ENCODE measurements at regions not wholly inside any gene's neighbourhood (a gene's known extent, or its start where the extent isn't known, plus 50 kb on each side); places are given as distances from the start of the nearest gene placed in this dataset.

- H3K4me1 ChIP-seq (ENCODE audit: control insufficient read depth, insufficient read depth, low read length): no peaks in the 10 kb centered on the region
- H3K27me3 Mint-ChIP-seq (ENCODE audit: insufficient read depth): no peaks in the 10 kb centered on the region
- no peaks in the 10 kb centered on the region for H3K9me3 ChIP-seq (ENCODE audit: control insufficient read depth, low read length)
- H3K4me3 ChIP-seq (ENCODE audit: low read length): no peak overlapping the region
- no peak overlapping the region for H3K9ac ChIP-seq (ENCODE audit: extremely low read depth, low read length, poor library complexity, severe bottlenecking)
- no peaks in the 10 kb centered on the region for H3K4me1 Mint-ChIP-seq
- peaks cover 13% of the 10 kb centered on the region for H3K9me3 Mint-ChIP-seq
- H3K27ac ChIP-seq (ENCODE audit: low read depth, low read length): no peak overlapping the region
- no peak for TF ChIP-seq CTCF (conservative IDR thresholded peaks at IDR 0.05)
- H3K36me3 Mint-ChIP-seq (ENCODE audit: low read depth): no peaks in the 10 kb centered on the region
- H3K27me3 ChIP-seq (ENCODE audit: control insufficient read depth, insufficient read depth, low read length, poor library complexity, severe bottlenecking): no peaks in the 10 kb centered on the region
- no peak for DNase-seq
- H3K27ac Mint-ChIP-seq: no peak overlapping the region
- no peak overlapping the region for H3K4me3 Mint-ChIP-seq
- 82% methylated on average over 3 of the region's 3 CpGs; no CpG with 5 or more reads in 1 of the 2 experiments for WGBS, 2 experiments (ENCODE audit: insufficient coverage in 1 of 2, insufficient read length in 1 of 2)
- no peaks in the 10 kb centered on the region for H3K36me3 ChIP-seq (ENCODE audit: control insufficient read depth, insufficient read depth, low read length)
Observed at GRCh38 chr4:108546728-108547127, 73.6 kb upstream of the RPL34 start.

DNA sequence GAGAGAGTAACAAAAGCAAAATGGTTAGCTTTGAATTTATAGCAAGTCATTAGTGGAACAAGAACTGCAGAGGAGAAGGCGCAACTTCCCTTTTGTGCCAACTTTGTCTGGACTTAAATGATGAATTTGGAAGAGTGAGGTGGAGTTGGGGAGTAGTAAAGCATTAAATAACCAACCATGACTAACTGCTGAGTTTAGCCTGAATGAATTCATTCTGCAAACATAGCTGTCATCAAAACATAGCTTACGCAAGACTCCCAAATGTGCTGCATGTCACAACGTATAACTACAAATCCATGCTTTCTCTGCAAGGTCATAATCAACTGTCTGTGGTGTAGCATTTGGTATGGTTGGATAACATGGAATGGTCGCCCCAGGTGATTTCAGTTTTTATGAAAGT lies 75.9 kb upstream of the RPL34 start:
- Histone ChIP-seq H3K36me3 (ENCODE audit: control insufficient read depth, insufficient read depth, low read length) (no peaks in the 10 kb centered on the region), H3K9ac (ENCODE audit: extremely low read depth, low read length, poor library complexity, severe bottlenecking) (no peak overlapping the region), H3K27ac (ENCODE audit: low read depth, low read length) (no peak overlapping the region), H3K4me1 (ENCODE audit: control insufficient read depth, insufficient read depth, low read length) (no peaks in the 10 kb centered on the region), H3K4me3 (ENCODE audit: low read length) (no peak overlapping the region), H3K9me3 (ENCODE audit: control insufficient read depth, low read length) (no peaks in the 10 kb centered on the region), H3K27me3 (ENCODE audit: control insufficient read depth, insufficient read depth, low read length, poor library complexity, severe bottlenecking) (no peaks in the 10 kb centered on the region)
- H3K4me1 Mint-ChIP-seq: no peaks in the 10 kb centered on the region
- H3K4me3 Mint-ChIP-seq: no peak overlapping the region
- TF ChIP-seq CTCF (conservative IDR thresholded peaks at IDR 0.05): no peak
- H3K36me3 Mint-ChIP-seq (ENCODE audit: low read depth): no peaks in the 10 kb centered on the region
- no peaks in the 10 kb centered on the region for H3K27me3 Mint-ChIP-seq (ENCODE audit: insufficient read depth)
- DNase-seq: no peak
- H3K27ac Mint-ChIP-seq: no peak overlapping the region
- peaks cover 13% of the 10 kb centered on the region for H3K9me3 Mint-ChIP-seq
- 91 to 100% methylated on average over 1 to 4 of the region's 4 CpGs for WGBS, 2 experiments (ENCODE audit: insufficient coverage in 1 of 2, insufficient read length in 1 of 2)

DNA sequence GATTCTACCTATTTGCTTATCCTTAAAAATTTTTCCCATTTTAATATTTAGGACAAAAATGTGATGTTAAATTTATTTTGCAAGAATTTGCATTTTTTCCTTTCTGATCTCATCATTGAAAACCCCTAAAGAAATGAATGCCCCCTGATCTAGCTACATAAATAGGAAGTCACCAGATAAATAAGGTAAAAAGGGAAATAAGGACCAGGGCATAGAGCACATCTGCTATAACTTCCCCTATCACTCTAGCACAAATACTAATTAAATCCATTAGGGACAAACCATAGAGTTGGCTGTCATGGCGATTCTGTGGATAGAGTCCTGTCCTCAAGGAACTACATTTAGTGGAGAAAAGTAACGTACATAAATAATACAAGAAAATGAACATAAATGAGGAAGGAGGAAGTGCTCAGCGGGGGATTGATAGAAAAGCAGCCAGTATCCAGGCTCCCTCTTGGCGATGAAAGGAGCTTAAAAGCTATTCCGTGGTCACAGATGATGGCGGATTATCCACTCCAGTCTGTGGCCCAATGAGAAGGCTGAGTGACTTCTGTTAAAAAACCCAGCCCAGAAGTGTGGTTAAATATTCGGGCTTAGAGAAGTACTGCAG lies 76.9 kb upstream of the RPL34 start:
- Histone ChIP-seq H3K27ac (ENCODE audit: low read depth, low read length) (no peak overlapping the region), H3K4me1 (ENCODE audit: control insufficient read depth, insufficient read depth, low read length) (no peaks in the 10 kb centered on the region), H3K36me3 (ENCODE audit: control insufficient read depth, insufficient read depth, low read length) (no peaks in the 10 kb centered on the region), H3K4me3 (ENCODE audit: low read length) (no peak overlapping the region), H3K9ac (ENCODE audit: extremely low read depth, low read length, poor library complexity, severe bottlenecking) (no peak overlapping the region), H3K9me3 (ENCODE audit: control insufficient read depth, low read length) (no peaks in the 10 kb centered on the region), H3K27me3 (ENCODE audit: control insufficient read depth, insufficient read depth, low read length, poor library complexity, severe bottlenecking) (no peaks in the 10 kb centered on the region)
- Mint-ChIP-seq H3K27ac (no peak overlapping the region), H3K4me1 (no peaks in the 10 kb centered on the region), H3K27me3 (ENCODE audit: insufficient read depth) (no peaks in the 10 kb centered on the region), H3K4me3 (no peak overlapping the region), H3K36me3 (ENCODE audit: low read depth) (no peaks in the 10 kb centered on the region), H3K9me3 (peaks cover 13% of the 10 kb centered on the region)
- 85 to 91% methylated on average over 5 to 7 of the region's 7 CpGs for WGBS, 2 experiments (ENCODE audit: insufficient coverage in 1 of 2, insufficient read length in 1 of 2)
- no peak for TF ChIP-seq CTCF (conservative IDR thresholded peaks at IDR 0.05)
- no peak for DNase-seq

Measured in endodermal cell (in vitro differentiated cells).